ENCODE measurements at regions not wholly inside any gene's neighbourhood (a gene's known extent, or its start where the extent isn't known, plus 50 kb on each side); places are given as distances from the start of the nearest gene placed in this dataset.

- no TSS peak for BruUV-seq (replicated peaks)
- intact Hi-C loops (cut with micrococcal nuclease) = no loop called here
- TF ChIP-seq NONO (IDR thresholded peaks at IDR 0.05; ENCODE audit: low read depth in 2 of 2, low read length in 1 of 2) (no peak), THRA (IDR thresholded peaks at IDR 0.05) (no peak), ATF6 (CRISPR knock-in tag; IDR thresholded peaks at IDR 0.05) (no peak), ESRRB (CRISPR knock-in tag; IDR thresholded peaks at IDR 0.05; ENCODE audit: borderline replicate concordance) (no peak), EHMT2 (IDR thresholded peaks at IDR 0.05) (no peak), SAFB (IDR thresholded peaks at IDR 0.05; ENCODE audit: borderline replicate concordance, low read depth, low read length) (no peak), ZNF41 (CRISPR knock-in tag; conservative IDR thresholded peaks at IDR 0.05) (no peak), TCFL5 (CRISPR knock-in tag; conservative IDR thresholded peaks at IDR 0.05) (no peak), NR2C2 (CRISPR knock-in tag; IDR thresholded peaks at IDR 0.05) (no peak), NR2C2 (tag; IDR thresholded peaks at IDR 0.05) (no peak), ZKSCAN1 (IDR thresholded peaks at IDR 0.05; ENCODE audit: low read depth, low read length) (no peak)
- TF ChIP-seq, protein P1, sequence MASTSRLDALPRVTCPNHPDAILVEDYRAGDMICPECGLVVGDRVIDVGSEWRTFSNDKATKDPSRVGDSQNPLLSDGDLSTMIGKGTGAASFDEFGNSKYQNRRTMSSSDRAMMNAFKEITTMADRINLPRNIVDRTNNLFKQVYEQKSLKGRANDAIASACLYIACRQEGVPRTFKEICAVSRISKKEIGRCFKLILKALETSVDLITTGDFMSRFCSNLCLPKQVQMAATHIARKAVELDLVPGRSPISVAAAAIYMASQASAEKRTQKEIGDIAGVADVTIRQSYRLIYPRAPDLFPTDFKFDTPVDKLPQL (IDR thresholded peaks at IDR 0.05; ENCODE audit: extremely low read depth, insufficient read length) = no peak
- TF ChIP-seq, protein P2, sequence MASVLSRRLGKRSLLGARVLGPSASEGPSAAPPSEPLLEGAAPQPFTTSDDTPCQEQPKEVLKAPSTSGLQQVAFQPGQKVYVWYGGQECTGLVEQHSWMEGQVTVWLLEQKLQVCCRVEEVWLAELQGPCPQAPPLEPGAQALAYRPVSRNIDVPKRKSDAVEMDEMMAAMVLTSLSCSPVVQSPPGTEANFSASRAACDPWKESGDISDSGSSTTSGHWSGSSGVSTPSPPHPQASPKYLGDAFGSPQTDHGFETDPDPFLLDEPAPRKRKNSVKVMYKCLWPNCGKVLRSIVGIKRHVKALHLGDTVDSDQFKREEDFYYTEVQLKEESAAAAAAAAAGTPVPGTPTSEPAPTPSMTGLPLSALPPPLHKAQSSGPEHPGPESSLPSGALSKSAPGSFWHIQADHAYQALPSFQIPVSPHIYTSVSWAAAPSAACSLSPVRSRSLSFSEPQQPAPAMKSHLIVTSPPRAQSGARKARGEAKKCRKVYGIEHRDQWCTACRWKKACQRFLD (CRISPR knock-in tag; IDR thresholded peaks at IDR 0.05) = no peak
Observed at GRCh38 chr7:86006909-86007308, 636.8 kb upstream of the GRM3 start.

More at GRCh38 chr7:86006909-86007308, 636.8 kb upstream of the GRM3 start:
- H3K27me3 ChIP-seq (ENCODE audit: control insufficient read depth in 2 of 2, insufficient read depth in 2 of 2, low read length in 2 of 2) = no peaks in the 10 kb centered on the region
- no peaks in the 10 kb centered on the region for H3K36me3 ChIP-seq (ENCODE audit: control insufficient read depth, insufficient read depth, low read length)
- H3K79me2 ChIP-seq (ENCODE audit: control insufficient read depth, insufficient read depth, low read length) = no peaks in the 10 kb centered on the region
- H3K9ac ChIP-seq (ENCODE audit: insufficient read depth in 1 of 2, low read depth in 2 of 2, low read length in 2 of 2) = no peak overlapping the region
- H3K4me3 ChIP-seq = no peak overlapping the region
- ChIA-PET POLR2A (no interaction called here), CTCF (ENCODE audit: low intra/inter-chr PET ratio) (no interaction called here)
- no peak overlapping the region for H3K27ac ChIP-seq (ENCODE audit: extremely low read depth, low read depth, low read length)
- H3K9me1 ChIP-seq (ENCODE audit: control insufficient read depth, insufficient read depth, low read length) = no peaks in the 10 kb centered on the region
- H3K4me1 ChIP-seq (replicated peaks in 1 of 2; ENCODE audit: control insufficient read depth in 2 of 2, insufficient read depth in 2 of 2, low read length in 2 of 2) = no peaks in the 10 kb centered on the region
- H3K4me2 ChIP-seq (ENCODE audit: insufficient read depth, low read length) = no peak overlapping the region
- ATAC-seq = no peak
- WGBS (ENCODE audit: insufficient coverage, low coverage, missing lambda C conversion rate) = 0% methylated on average over 2 of the region's 2 CpGs
- no peaks in the 10 kb centered on the region for H4K20me1 ChIP-seq (replicated peaks; ENCODE audit: control insufficient read depth, insufficient read depth, low read length)
- DNase-seq (ENCODE audit: extremely low read depth in 1 of 4, low spot score in 3 of 4) = no peak
- H3K9me3 ChIP-seq (replicated peaks; ENCODE audit: control insufficient read depth, insufficient read depth, low read depth, low read length) = no peaks in the 10 kb centered on the region; the same call in none of the 2 replicates
- in situ Hi-C loops (cut with MboI) = no loop called here
- H2AFZ ChIP-seq (ENCODE audit: low read depth, low read length) = no peak overlapping the region
- FAIRE-seq = no peak

Measured in K562 (cell line).